ENCODE measurements at regions not wholly inside any gene's neighbourhood (a gene's known extent, or its start where the extent isn't known, plus 50 kb on each side); places are given as distances from the start of the nearest gene placed in this dataset.

DNA sequence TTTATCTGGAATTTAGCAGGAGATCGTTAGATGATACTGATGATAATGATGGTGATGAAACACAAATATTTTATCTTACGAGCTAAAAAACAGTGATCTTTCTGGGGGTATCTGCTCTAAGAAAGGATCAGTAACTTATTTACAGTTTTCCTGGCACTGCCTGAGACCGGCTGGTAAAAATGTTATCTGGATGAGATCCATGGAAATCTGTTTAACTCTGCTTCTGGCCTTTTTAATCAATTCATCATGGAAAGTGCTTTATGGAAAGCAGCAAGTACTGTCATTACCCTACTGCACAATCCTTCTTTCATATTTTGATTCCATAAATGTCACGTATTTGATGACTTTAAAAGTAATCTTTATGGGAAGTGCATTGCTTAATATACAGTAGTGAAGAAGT, 612.7 kb upstream of the GCFC2 start:
- Mint-ChIP-seq H3K4me3 (ENCODE audit: unreplicated experiment) (no peak overlapping the region), H3K4me1 (ENCODE audit: insufficient read depth, unreplicated experiment) (no peaks in the 10 kb centered on the region), H3K27me3 (ENCODE audit: insufficient read depth, unreplicated experiment) (peaks cover 39% of the 10 kb centered on the region), H3K27ac (ENCODE audit: low read depth, unreplicated experiment) (no peak overlapping the region), H3K9me3 (ENCODE audit: unreplicated experiment) (no peaks in the 10 kb centered on the region), H3K36me3 (ENCODE audit: insufficient read depth, unreplicated experiment) (no peaks in the 10 kb centered on the region)
- TF ChIP-seq CTCF (IDR thresholded peaks at IDR 0.05; ENCODE audit: unreplicated experiment) = no peak
- BruUV-seq (replicated peaks) = no TSS peak
- intact Hi-C loops (cut with micrococcal nuclease) = no loop called here
- DNase-seq (ENCODE audit: unreplicated experiment) = no peak
- POLR2A ChIA-PET = no interaction called here
- CTCF ChIA-PET = interaction anchor here (0.5 kb wide), 1 partner anchor 787 kb away, joined by 3 read pairs; no protein-coding TSS in a partner anchor

GRCh38 chr2:76320716-76321115, 610.0 kb upstream of the GCFC2 start:
- H3K4me1 Mint-ChIP-seq (ENCODE audit: insufficient read depth, unreplicated experiment) = no peaks in the 10 kb centered on the region
- H3K4me3 Mint-ChIP-seq (ENCODE audit: unreplicated experiment) = no peak overlapping the region
- ChIA-PET CTCF (no interaction called here), POLR2A (no interaction called here)
- TF ChIP-seq CTCF (IDR thresholded peaks at IDR 0.05; ENCODE audit: unreplicated experiment) = no peak
- no TSS peak for BruUV-seq (replicated peaks)
- no peaks in the 10 kb centered on the region for H3K36me3 Mint-ChIP-seq (ENCODE audit: insufficient read depth, unreplicated experiment)
- no peak for DNase-seq (ENCODE audit: unreplicated experiment)
- no peak overlapping the region for H3K27ac Mint-ChIP-seq (ENCODE audit: low read depth, unreplicated experiment)
- H3K27me3 Mint-ChIP-seq (ENCODE audit: insufficient read depth, unreplicated experiment) = peaks cover 60% of the 10 kb centered on the region
- intact Hi-C loops (cut with micrococcal nuclease) = no loop called here
- H3K9me3 Mint-ChIP-seq (ENCODE audit: unreplicated experiment) = no peaks in the 10 kb centered on the region

DNA sequence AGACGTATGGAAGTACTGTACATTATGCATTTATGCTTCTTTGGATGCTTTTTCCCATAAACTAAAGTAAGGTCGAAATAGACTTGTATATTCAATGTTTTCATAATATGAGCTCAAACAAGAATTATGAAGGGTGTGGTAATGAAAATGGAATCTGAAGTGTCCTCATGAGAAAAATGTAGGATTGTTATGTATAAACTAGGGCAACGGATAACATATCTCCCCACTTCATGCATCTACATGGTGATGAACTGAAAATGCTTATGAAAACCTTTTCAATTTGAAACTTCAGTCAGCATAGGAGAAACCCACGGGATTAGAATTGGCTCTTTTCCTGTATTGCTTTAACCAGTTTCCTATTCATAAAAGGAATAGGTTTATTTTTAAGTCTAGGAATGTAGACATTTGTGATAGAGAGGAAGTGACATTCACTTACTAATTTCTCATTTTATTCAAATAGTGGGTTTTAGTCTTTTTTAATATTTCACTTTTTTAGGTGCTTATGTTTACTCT, 608.2 kb upstream of the GCFC2 start:
- H3K4me3 Mint-ChIP-seq (ENCODE audit: unreplicated experiment) = no peak overlapping the region
- CTCF ChIA-PET = no interaction called here
- peaks cover 52% of the 10 kb centered on the region for H3K27me3 Mint-ChIP-seq (ENCODE audit: insufficient read depth, unreplicated experiment)
- no peak overlapping the region for H3K27ac Mint-ChIP-seq (ENCODE audit: low read depth, unreplicated experiment)
- no peak for DNase-seq (ENCODE audit: unreplicated experiment)
- no peak for TF ChIP-seq CTCF (IDR thresholded peaks at IDR 0.05; ENCODE audit: unreplicated experiment)
- H3K36me3 Mint-ChIP-seq (ENCODE audit: insufficient read depth, unreplicated experiment) = no peaks in the 10 kb centered on the region
- H3K4me1 Mint-ChIP-seq (ENCODE audit: insufficient read depth, unreplicated experiment) = no peaks in the 10 kb centered on the region
- intact Hi-C loops (cut with micrococcal nuclease) = no loop called here
- no TSS peak for BruUV-seq (replicated peaks)
- POLR2A ChIA-PET = no interaction called here
- H3K9me3 Mint-ChIP-seq (ENCODE audit: unreplicated experiment) = no peaks in the 10 kb centered on the region

- POLR2A ChIA-PET = no interaction called here
- CTCF ChIA-PET = no interaction called here
- no peaks in the 10 kb centered on the region for H3K9me3 Mint-ChIP-seq (ENCODE audit: unreplicated experiment)
These were observed 606.0 kb upstream of the GCFC2 start for GRCh38 chr2:76316691-76317090.

More at GRCh38 chr2:76316691-76317090, 606.0 kb upstream of the GCFC2 start:
- intact Hi-C loops (cut with micrococcal nuclease) = no loop called here
- TF ChIP-seq CTCF (IDR thresholded peaks at IDR 0.05; ENCODE audit: unreplicated experiment) = no peak
- Mint-ChIP-seq H3K4me3 (ENCODE audit: unreplicated experiment) (no peak overlapping the region), H3K4me1 (ENCODE audit: insufficient read depth, unreplicated experiment) (no peaks in the 10 kb centered on the region), H3K27ac (ENCODE audit: low read depth, unreplicated experiment) (no peak overlapping the region), H3K36me3 (ENCODE audit: insufficient read depth, unreplicated experiment) (no peaks in the 10 kb centered on the region), H3K27me3 (ENCODE audit: insufficient read depth, unreplicated experiment) (peaks cover 55% of the 10 kb centered on the region)
- no TSS peak for BruUV-seq (replicated peaks)
- no peak for DNase-seq (ENCODE audit: unreplicated experiment)

Measured in MCF 10A (cell line).